A673 (cell line): ENCODE measurements at regions not wholly inside any gene's neighbourhood (a gene's known extent, or its start where the extent isn't known, plus 50 kb on each side); places are given as distances from the start of the nearest gene placed in this dataset.

Experiments used
- CTCF ChIP-seq: fragments of 300-800, 200-600 bp; sonication (generic); conservative IDR thresholded peaks from 2 replicates; pipeline ENCODE4 v1.5.1; 2017; ENCODE audit warnings: low read depth, mild to moderate bottlenecking, antibody characterized with exemption, low read length, moderate library complexity, mixed read lengths
- EZH2 ChIP-seq: fragments of 200-600 bp; sonication (generic); IDR thresholded peaks from 2 replicates; pipeline ENCODE4 v1.6.1; 2017; ENCODE audit warnings: borderline replicate concordance, low read depth, mild to moderate bottlenecking, mixed read lengths, antibody characterized with exemption, low read length; ENCODE audit not compliant: poor library complexity, severe bottlenecking

DNA sequence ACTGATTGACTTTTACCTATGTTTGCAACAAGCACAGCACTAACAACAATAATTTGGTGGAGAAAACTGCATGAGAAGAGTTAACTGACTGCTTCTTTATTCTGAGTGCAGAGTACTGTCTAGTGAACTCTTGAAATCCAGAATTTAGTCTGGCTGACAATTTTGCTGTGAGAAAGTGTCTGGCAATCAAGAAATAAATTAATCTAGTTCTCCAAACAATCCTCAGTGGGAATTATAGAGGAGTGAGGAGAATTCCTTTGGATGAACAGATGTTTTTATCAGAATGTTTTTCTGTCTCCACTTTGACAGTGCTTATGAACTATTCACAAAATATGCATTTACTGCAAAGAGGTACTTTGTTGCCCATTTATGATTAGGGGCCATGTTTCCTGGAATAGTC is 694.9 kb upstream of the LRRN3 start:
- TF ChIP-seq CTCF (no peak), EZH2 (no peak)
